Anterior cingulate cortex (tissue), 58 donors: ENCODE measurements at regions not wholly inside any gene's neighbourhood (a gene's known extent, or its start where the extent isn't known, plus 50 kb on each side); places are given as distances from the start of the nearest gene placed in this dataset.

Experiments
- DNase-seq, 58 donors: peaks; one replicate each; lab custom pipeline; 2025; lab: John Stamatoyannopoulos, UW

DNA sequence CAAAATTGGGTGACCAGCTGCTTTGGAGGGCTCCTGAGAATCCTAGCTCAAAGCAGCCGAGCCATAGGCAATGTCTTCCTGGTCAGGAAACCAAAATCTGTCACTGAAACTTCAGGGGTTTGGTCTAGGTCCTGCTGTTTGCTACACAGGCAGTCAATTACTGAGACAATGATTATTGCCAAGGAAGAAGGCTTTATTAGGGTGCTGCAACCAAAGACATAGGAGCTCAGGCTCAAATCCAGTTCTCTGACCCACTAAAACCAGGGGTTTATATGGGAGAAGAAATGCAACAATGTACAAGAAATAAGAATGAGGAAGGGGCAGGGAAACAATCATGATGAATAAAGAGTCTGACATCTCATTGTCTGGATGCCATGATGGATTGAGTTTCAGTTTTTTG lies 410.3 kb upstream of the ZWINT start:
- DNase-seq: no peak

DNA sequence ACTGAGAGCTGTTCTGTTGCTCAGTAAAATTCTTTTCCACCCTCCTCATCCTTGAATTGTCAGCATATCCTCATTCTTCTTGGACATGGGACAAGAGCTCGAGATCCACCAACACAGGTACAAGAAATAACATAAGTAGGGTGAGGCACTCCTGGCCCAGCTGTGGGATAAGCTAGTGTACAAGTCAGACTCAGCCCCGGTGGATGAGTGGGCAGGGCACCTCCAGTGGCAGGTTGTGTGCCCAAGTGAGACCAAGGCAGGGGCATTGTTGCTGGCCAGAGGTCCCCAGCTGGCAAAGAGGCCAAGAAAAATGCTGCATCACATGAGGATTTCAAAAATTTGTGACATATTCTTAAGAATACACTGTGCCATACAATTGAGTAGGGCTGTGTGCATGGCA lies 402.0 kb upstream of the ZWINT start:
- DNase-seq: no peak

DNA sequence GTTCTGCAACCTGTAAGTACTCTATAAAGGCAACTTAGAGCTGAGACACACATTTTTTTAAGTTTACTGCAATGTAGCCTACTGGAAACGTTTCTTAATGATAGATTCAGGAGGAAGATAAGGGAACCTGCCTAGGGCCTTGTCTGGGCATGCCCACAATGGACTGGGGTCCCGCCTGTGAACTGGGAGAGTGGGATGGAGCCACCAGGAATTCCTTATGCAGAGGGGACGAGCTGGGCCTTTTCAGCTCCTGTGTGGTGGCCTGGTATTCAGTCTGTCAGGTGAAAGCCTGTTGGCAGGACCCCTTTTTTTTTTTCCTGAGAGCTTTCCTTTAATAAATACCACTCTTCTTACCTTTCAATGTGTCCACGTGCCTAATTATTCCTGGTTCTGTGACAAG lies 384.4 kb upstream of the ZWINT start:
- no peak for DNase-seq

DNA sequence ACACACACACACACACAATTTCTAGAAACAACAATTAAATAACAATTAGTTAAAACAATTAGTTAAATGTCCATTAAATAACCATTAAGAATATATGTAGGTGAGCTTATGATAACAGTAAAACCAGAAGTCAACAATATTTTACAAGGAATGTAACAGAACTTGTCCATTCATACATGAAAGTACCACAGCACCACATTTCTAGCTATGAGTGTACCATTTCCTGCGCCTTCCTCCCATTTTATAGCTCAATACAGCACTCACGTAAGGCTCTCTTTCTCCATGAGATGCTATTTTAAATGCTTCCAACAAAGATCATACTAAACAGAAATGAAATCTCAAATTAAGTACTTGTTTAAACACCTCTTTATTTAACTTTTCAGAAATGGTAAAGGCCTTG lies 367.3 kb upstream of the ZWINT start:
- no peak for DNase-seq

DNA sequence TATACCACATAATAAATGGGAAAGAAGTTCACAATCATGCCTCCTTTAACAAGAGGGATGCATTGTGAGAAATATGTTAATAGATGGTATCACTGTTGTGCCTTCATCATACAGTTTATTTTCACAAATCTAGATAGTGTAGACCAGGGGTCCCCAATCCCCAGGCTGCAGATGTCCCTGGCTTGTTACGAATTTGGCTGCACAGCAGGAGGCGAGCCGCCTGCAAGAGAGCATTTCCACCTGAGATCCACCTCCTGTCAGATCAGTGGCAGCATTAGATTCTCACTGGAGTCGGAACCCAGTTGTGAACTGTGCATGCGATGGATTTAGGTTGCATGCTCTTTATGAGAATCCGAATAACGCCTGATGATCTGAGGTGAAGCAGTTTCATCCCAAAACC lies 361.9 kb upstream of the ZWINT start:
- DNase-seq: no peak

GRCh38 chr10:56715262-56715661 lies 354.2 kb upstream of the ZWINT start:
- no peak for DNase-seq

DNA sequence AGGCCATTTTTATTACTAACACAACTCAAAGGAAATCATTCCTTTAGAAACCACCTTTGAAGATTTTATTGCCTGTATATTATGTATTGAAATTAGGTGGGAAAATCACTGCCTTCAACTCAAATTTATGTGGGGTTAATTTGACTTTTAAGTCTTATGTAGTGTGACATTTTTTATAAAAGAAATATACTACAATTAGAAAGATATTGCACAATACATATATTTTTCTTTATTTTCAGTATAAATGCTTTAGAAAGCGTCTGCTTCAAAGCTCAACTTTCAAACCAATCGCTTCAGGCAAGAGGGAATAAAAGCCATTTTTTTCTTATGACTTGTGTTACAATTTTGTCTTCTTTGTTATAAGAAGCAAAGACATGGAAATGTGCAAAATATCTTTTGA lies 337.4 kb upstream of the ZWINT start:
- no peak for DNase-seq

- no peak for DNase-seq
Measured at GRCh38 chr10:56679578-56679977, 318.5 kb upstream of the ZWINT start.

GRCh38 chr10:56662765-56663447 lies 301.8 kb upstream of the ZWINT start:
- DNase-seq: no peak

DNA sequence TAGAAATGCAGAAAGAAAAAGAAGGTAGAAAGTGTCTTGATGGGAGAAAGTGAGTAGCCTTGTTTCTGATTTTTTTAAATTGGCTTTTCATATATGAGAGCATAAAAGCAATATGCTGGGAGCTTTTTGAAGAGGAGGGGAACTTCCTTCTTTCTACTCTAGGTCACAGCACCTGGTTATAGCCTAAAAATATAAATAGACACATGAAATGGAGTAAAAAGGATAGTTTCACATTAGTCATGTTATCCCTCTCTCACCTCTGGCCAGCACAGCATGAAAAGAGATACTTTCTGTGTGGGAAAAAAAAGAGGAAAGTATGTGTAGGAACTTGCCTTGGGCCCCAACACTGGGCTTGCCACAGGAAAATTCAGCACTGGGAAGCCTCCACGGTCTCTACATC lies 292.2 kb upstream of the ZWINT start:
- no peak for DNase-seq

GRCh38 chr10:56646329-56647111 lies 285.5 kb upstream of the ZWINT start:
- no peak for DNase-seq

- no peak for DNase-seq
Measured at GRCh38 chr10:56633876-56634452, 272.9 kb upstream of the ZWINT start.

DNA sequence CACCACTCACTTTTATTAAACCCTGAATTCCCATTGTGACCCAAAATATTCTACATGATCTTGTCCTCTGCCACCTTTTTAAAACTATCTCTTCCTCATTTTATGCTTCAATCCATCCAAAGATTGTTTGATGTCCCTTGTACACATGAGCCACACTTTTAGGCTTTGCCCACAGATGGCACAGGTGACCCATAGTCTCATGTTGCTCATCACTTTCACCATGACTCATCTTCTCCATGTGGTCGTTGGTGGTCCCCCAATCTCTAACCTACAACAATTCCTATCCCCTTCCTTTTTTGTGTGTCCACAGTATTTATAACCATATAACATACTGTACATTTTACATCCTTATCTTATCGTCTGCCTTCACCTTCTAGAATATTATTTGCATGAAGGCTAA lies 271.5 kb upstream of the ZWINT start:
- no peak for DNase-seq

DNA sequence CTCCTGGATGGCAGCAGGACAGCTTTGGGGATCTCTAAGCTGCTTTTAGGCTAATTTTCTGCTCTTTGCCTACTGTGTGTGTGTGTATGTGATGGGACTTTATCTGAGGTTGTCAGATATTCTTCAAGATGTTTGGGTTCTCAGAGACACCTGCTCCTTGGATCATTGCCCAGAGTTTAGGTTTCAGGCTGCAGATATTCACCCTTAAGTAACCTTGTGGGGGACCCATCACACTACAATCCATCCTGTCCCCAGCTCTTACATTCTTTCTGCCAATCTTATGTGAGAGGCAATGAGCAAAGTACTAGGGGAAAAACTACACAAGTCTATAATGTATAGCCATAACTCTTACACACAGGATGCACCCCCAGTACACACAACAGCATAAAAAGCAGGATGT lies 263.0 kb upstream of the ZWINT start:
- no peak for DNase-seq

DNA sequence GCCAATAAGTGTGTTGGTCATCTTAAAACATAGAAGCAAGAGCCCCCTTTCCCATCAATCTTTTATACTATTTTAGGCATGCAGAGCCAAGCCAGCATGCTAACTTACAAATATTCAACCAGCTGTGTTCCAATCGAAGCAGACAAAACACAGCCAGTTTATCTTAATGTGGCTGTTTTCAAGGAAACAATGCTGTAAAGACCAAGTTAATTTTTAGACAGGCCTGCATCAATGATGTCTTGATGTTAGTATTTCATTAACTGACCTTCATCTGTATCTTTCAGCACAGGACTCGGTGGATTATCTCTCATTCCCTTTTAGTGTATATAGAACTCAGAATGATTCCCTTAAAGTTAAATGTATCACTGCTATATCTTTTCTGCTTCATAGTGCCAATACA lies 262.0 kb upstream of the ZWINT start:
- no peak for DNase-seq

DNA sequence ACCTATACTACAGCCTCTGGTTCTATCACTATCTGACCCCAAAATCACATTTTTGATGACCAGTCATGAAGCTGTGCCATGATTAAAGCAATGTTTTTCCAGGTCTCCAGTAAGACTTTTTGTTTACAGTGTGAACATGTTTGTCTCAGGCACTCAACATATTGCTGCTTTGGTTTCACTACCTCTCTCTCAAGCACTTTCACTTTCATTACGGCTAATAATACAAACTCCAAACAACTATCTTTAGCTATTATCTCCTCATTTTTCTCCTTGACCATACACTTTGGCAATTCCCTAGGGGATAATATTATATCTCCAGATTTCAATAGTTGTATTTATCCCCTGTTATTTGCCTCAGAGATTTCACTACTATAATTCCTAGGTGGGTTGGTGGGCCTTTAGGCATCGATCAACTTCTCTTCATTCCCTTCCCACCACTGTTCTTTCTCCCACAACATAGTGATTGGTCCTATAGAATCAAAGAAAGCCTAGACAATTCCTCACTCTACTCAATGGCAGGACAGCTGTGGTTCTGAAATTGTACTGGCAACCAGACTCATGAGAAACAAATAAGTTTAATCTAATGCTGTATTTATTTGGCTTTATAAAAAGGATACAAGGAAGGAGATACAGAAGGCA lies 261.4 kb upstream of the ZWINT start:
- DNase-seq: no peak

DNA sequence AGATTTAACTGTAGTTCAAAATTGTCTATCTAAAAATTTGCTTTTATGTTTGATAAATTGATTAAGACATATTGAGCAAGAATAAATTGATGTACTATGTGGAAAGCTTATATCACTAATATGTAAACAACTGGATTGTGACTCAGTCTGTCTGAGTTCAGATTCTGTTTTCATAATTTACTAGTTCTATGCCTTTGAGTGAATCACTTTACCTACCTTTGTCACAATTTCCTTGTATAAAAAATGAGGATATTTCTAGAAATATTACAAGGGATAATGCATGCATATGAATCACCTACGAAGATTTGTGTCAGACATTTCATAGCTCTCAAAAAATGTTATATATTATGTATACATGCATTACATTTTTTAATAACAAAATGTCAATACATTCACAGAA lies 245.1 kb upstream of the ZWINT start:
- no peak for DNase-seq

DNA sequence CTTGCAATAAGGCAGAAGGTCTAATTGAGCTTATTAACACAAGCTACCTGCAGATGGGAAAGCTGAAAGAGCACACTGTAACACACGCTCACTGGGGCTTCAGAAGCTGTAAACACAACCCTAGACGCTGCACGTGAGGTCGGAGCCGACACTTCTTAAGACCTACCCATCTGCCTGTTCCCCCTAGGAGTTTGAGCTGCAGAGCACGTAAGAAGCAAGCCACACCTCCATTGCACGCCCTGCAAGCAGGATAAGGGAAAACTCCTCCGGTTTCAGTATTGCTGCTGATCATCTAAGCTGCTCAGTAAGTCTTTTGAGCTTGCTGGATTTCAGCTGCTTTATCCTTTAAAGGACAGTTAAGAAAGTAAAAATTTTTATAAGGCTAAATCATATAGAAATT lies 244.0 kb upstream of the ZWINT start:
- DNase-seq: no peak

- no peak for DNase-seq
Measured at GRCh38 chr10:56604624-56605023, 243.6 kb upstream of the ZWINT start.

DNA sequence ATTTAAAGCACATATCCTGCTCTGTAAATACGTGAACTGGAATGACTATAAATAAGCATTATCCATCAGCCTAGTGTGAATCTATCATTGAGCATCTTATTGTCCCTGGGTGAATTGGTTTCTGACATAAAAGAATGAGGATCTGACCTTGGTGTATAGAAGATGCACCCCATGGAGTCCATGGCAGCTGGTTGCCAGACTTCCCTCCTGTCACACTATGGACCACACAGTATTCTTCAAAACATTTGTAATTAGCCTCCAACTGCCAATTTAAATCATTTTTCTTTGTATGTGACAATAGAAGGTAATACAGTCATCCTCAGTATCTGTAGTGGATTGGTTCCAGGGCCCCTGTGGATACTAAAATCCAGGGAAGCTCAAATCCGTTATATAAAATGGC lies 238.1 kb upstream of the ZWINT start:
- no peak for DNase-seq

- no peak for DNase-seq
Measured at GRCh38 chr10:56596257-56596656, 235.2 kb upstream of the ZWINT start.

DNA sequence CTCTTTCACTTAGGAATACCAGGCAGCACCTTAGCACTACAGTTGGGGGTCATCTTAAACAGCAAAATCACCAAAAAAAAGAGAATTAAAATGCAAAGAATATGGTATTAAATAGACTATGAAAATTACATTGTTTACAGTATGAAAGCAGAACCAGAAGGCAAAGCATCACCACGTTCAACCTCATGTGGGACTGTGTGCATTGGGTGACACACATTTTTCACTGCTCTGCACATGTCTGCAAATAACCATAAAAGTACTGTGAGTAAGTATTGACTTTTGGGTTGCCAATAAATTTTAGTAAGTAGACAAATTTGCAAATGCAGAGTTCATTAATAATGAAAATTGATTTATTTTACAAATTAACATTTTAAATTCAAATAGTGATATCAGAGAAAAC lies 232.1 kb upstream of the ZWINT start:
- DNase-seq: no peak
